Left ventricle myocardium inferior (tissue), 1 donor: ENCODE measurements at regions not wholly inside any gene's neighbourhood (a gene's known extent, or its start where the extent isn't known, plus 50 kb on each side); places are given as distances from the start of the nearest gene placed in this dataset.

Source experiments
- DNase-seq: peaks from one replicate; pipeline ENCODE4 v3.0.0-alpha.2; 2020
- H3K27ac ChIP-seq: fragments of 200-600 bp; replicated peaks from 2 replicates; pipeline ENCODE4 v1.8.0; 2021
- H3K27me3 ChIP-seq: fragments of 200-600 bp; 2 replicates; pipeline ENCODE4 v1.8.0; 2021; ENCODE audit warnings: low read depth
- H3K36me3 ChIP-seq: fragments of 200-600 bp; 2 replicates; pipeline ENCODE4 v1.8.0; 2021
- H3K4me1 ChIP-seq: fragments of 200-600 bp; 2 replicates; pipeline ENCODE4 v1.8.0; 2021
- H3K4me3 ChIP-seq: fragments of 200-600 bp; 2 replicates; pipeline ENCODE4 v1.8.0; 2021; ENCODE audit warnings: mild to moderate bottlenecking, moderate library complexity
- H3K9me3 ChIP-seq: fragments of 200-600 bp; replicated peaks from 2 replicates; pipeline ENCODE4 v1.8.0; 2021
- intact Hi-C: fragments of 100-400 bp; cut with micrococcal nuclease; formaldehyde crosslinking; loops from one replicate; pipeline ENCODE4 v1.11.0; 2022
- TF ChIP-seq, protein P1 (sequence below): fragments of 200-600 bp; IDR thresholded peaks from 2 replicates; pipeline ENCODE4 v1.8.0; 2021; ENCODE audit warnings: antibody characterized with exemption, mild to moderate bottlenecking, borderline replicate concordance
- donor health status: DM: no; HTN: yes; CAD: no; lungs with severe emphysema.

DNA sequence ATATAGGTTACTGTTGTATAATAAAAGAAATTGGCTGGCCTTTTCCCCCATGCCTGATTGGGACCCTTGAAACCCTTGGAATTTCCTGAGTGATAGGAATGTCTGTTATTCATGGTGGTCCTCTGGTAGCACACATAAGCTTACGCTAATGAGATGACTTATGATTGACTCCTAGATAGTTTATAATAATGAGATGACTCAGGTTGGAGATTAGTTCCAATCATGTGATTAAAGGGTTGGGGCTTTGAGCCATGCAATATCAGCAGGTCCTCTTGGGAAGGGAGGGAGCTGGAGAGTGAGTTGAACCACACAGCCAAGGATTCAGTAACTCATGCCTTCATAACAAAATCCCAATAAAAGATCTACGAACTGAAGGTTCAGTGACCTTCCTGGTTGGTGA, 407.6 kb upstream of the MANEA start:
- Histone ChIP-seq H3K4me1 (no peaks in the 10 kb centered on the region), H3K27me3 (no peaks in the 10 kb centered on the region), H3K4me3 (no peak overlapping the region), H3K9me3 (no peaks in the 10 kb centered on the region), H3K27ac (no peak overlapping the region), H3K36me3 (no peaks in the 10 kb centered on the region)
- no peak for DNase-seq
- TF ChIP-seq, protein P1, sequence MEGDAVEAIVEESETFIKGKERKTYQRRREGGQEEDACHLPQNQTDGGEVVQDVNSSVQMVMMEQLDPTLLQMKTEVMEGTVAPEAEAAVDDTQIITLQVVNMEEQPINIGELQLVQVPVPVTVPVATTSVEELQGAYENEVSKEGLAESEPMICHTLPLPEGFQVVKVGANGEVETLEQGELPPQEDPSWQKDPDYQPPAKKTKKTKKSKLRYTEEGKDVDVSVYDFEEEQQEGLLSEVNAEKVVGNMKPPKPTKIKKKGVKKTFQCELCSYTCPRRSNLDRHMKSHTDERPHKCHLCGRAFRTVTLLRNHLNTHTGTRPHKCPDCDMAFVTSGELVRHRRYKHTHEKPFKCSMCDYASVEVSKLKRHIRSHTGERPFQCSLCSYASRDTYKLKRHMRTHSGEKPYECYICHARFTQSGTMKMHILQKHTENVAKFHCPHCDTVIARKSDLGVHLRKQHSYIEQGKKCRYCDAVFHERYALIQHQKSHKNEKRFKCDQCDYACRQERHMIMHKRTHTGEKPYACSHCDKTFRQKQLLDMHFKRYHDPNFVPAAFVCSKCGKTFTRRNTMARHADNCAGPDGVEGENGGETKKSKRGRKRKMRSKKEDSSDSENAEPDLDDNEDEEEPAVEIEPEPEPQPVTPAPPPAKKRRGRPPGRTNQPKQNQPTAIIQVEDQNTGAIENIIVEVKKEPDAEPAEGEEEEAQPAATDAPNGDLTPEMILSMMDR = no peak
- intact Hi-C loops = no loop called here

GRCh38 chr6:95175927-95176675, 401.2 kb upstream of the MANEA start:
- DNase-seq = no peak
- TF ChIP-seq, protein P1 = no peak
- H3K4me1 ChIP-seq = no peaks in the 10 kb centered on the region
- no peaks in the 10 kb centered on the region for H3K9me3 ChIP-seq
- H3K27me3 ChIP-seq = no peaks in the 10 kb centered on the region
- no peak overlapping the region for H3K27ac ChIP-seq
- H3K4me3 ChIP-seq = no peak overlapping the region
- intact Hi-C loops = no loop called here
- H3K36me3 ChIP-seq = no peaks in the 10 kb centered on the region

DNA sequence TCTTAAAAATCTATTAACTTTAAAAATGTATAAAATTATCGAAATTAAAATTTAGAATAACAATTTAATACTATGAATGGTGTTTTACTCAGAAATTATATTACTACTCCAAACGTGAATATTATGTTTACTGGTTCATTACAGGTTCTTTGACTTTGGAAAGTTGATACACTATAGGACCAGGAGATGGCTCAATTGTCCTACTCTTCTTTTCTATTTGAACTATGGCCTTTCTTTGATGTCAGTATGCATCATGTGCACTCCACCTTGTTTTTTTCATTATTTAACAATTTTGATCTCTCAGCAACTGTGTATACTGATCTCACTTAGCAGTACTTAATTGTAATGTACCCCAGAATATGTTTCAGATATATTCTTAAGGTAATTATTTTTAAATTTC, 391.5 kb upstream of the MANEA start:
- Histone ChIP-seq H3K4me1 (no peaks in the 10 kb centered on the region), H3K27me3 (no peaks in the 10 kb centered on the region), H3K36me3 (no peaks in the 10 kb centered on the region), H3K9me3 (no peaks in the 10 kb centered on the region), H3K27ac (no peak overlapping the region), H3K4me3 (no peak overlapping the region)
- no peak for DNase-seq
- intact Hi-C loops = no loop called here
- TF ChIP-seq, protein P1 = no peak

DNA sequence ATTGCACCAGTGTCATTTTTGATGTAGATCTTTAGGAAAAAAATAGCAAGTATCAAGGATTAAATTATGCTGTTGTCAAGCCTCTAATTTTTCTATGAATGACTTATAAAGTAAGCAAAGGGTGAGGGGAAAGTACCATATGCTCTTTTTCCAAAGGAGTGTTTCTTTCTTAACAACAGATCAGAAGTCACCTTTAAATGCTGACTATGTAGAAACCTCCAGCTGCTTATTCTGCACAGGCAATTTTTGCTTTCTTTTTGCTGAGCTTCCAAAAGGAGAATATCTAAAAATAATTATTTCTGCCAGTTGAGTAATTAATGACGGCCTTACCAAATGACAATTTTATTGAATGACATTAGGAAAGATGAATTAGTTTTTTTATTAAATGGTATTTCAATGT, 390.6 kb upstream of the MANEA start:
- Histone ChIP-seq H3K27ac (no peak overlapping the region), H3K9me3 (no peaks in the 10 kb centered on the region), H3K4me1 (no peaks in the 10 kb centered on the region), H3K36me3 (no peaks in the 10 kb centered on the region), H3K4me3 (no peak overlapping the region), H3K27me3 (no peaks in the 10 kb centered on the region)
- no peak for DNase-seq
- TF ChIP-seq, protein P1 = no peak
- intact Hi-C loops = no loop called here

DNA sequence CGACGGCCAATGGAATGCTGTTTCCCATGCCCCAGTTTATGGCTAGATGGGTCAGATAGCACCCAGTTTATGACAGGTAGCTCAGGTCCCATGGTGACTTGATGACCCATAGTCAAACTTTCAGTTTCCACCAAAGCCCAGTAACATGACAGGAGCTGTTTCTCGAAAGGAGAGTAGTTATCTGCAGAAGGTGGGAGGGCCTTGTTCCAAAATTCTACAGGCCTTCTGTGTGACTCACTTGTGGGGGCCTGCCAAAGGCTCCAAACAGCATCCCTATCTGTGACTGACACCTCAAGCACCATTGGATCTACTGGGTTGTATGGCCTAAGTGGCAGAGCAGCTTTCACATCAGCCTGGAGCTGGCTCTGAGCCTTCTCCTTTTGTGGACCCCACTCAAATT, 379.7 kb upstream of the MANEA start:
- Histone ChIP-seq H3K27ac (no peak overlapping the region), H3K36me3 (no peaks in the 10 kb centered on the region), H3K4me1 (no peaks in the 10 kb centered on the region), H3K9me3 (no peaks in the 10 kb centered on the region), H3K4me3 (no peak overlapping the region), H3K27me3 (no peaks in the 10 kb centered on the region)
- TF ChIP-seq, protein P1 = no peak
- intact Hi-C loops = no loop called here
- DNase-seq = no peak
